ENCODE measurements at regions not wholly inside any gene's neighbourhood (a gene's known extent, or its start where the extent isn't known, plus 50 kb on each side); places are given as distances from the start of the nearest gene placed in this dataset.

- TF ChIP-seq POLR2A (IDR thresholded peaks at IDR 0.05) (no peak), CTCF (IDR thresholded peaks at IDR 0.05) (no peak), POLR2AphosphoS5 (IDR thresholded peaks at IDR 0.05) (no peak)
Measured at GRCh38 chr5:17163221-17163620, 54.2 kb upstream of the BASP1 start.
